LNCaP clone FGC (cell line): ENCODE measurements at regions not wholly inside any gene's neighbourhood (a gene's known extent, or its start where the extent isn't known, plus 50 kb on each side); places are given as distances from the start of the nearest gene placed in this dataset.

Experiments used
- DNase-seq: peaks from one replicate; pipeline ENCODE4 v3.0.0-alpha.2; 2011; ENCODE audit warnings: low read depth
- H3K4me3 ChIP-seq: 2 replicates; pipeline ENCODE4 v1.5.1; 2011; ENCODE audit warnings: mild to moderate bottlenecking, low read depth, low read length, control low read depth
- TF ChIP-seq, protein P1 (sequence below): IDR thresholded peaks from 2 replicates; pipeline ENCODE4 v1.5.1; 2012; ENCODE audit warnings: mild to moderate bottlenecking; ENCODE audit not compliant: control insufficient read depth, insufficient read depth; ENCODE audit errors: extremely low read depth

- DNase-seq: no peak
- TF ChIP-seq, protein P1, sequence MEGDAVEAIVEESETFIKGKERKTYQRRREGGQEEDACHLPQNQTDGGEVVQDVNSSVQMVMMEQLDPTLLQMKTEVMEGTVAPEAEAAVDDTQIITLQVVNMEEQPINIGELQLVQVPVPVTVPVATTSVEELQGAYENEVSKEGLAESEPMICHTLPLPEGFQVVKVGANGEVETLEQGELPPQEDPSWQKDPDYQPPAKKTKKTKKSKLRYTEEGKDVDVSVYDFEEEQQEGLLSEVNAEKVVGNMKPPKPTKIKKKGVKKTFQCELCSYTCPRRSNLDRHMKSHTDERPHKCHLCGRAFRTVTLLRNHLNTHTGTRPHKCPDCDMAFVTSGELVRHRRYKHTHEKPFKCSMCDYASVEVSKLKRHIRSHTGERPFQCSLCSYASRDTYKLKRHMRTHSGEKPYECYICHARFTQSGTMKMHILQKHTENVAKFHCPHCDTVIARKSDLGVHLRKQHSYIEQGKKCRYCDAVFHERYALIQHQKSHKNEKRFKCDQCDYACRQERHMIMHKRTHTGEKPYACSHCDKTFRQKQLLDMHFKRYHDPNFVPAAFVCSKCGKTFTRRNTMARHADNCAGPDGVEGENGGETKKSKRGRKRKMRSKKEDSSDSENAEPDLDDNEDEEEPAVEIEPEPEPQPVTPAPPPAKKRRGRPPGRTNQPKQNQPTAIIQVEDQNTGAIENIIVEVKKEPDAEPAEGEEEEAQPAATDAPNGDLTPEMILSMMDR: no peak
Observed at GRCh38 chr11:127193950-127194349, 193.4 kb upstream of the KIRREL3 start.

DNA sequence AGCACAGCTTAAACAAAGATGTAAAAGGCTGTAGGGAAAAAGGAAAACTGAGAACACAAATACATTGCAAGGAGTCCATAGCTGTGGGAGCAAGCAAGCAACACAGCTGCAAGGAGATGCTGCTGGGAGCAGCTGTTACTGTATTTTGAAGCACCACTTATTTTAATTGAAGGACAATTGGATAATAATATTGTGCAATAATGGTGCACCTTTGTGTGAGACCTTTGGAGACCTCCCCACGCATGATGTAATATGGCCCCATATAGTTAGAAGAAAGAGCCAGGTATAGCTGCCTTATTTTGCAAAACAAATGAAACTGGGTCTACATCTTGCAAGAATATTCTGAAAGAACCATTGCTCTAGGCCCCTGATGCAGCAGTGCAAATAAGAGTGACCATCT is 191.1 kb upstream of the KIRREL3 start:
- no peak for DNase-seq
- TF ChIP-seq, protein P1: no peak
- H3K4me3 ChIP-seq: no peak overlapping the region

More at GRCh38 chr11:127193950-127194349, 193.4 kb upstream of the KIRREL3 start:
- no peak overlapping the region for H3K4me3 ChIP-seq

DNA sequence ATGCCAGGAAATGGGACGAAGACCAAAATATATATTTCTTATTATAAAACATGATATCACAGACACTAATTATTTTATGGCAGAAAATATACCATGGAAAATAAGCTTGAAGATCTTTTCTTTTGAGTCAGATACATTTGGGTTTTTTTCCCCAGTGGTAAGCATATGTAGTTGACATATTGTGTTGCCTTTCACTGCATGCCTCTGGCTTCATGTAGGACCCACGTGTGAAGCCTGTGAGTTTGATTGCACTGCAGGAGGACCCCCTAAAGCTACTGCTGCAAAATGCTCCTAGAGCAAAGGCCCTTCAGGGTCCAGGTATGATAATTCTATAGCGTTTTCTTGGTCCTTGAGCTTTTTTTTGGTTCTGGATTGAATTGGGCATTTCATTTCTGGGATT is 190.7 kb upstream of the KIRREL3 start:
- H3K4me3 ChIP-seq: no peak overlapping the region
- TF ChIP-seq, protein P1: no peak
- DNase-seq: no peak

- no peak overlapping the region for H3K4me3 ChIP-seq
- TF ChIP-seq, protein P1: no peak
- no peak for DNase-seq
Observed at GRCh38 chr11:127182586-127183203, 182.1 kb upstream of the KIRREL3 start.

- TF ChIP-seq, protein P1: no peak
- DNase-seq: no peak
- H3K4me3 ChIP-seq: no peak overlapping the region
Observed at GRCh38 chr11:127157225-127157624, 156.7 kb upstream of the KIRREL3 start.

GRCh38 chr11:127149410-127149809 is 148.8 kb upstream of the KIRREL3 start:
- DNase-seq: no peak
- TF ChIP-seq, protein P1: no peak
- H3K4me3 ChIP-seq: no peak overlapping the region

DNA sequence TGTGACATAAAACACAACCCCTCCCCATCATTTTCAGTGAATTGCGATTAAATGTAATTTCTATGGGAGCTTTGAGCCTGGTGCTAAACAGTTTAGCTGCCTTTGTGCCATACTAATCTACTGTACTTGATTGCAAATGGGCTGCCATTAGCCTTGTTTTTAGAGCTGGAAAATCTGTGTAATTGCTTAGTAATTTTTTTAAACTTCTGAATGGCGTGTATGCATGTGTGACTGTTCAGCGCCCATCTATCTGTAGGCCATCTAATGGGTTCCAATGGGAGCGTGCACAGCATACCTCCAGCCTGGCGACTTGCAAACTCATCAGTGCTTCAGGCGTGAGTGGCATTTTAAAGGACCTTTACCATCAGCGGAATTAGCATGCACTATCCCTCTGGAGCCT is 142.7 kb upstream of the KIRREL3 start:
- TF ChIP-seq, protein P1: no peak
- DNase-seq: no peak
- H3K4me3 ChIP-seq: no peak overlapping the region
